ENCODE measurements at regions not wholly inside any gene's neighbourhood (a gene's known extent, or its start where the extent isn't known, plus 50 kb on each side); places are given as distances from the start of the nearest gene placed in this dataset.
"Not testable (repeated sequence)": the region's sequence is repeated elsewhere in the genome, so short reads cannot be mapped to it uniquely, and the experiment has no call there.

- DNase-seq (ENCODE audit: low spot score): no peak
Observed at GRCh38 chr13:112261924-112262323, 114.2 kb upstream of the SPACA7 start.

- no peak for DNase-seq (ENCODE audit: low spot score)
Observed at GRCh38 chr13:112263152-112263551, 113.0 kb upstream of the SPACA7 start.

- no peak for DNase-seq (ENCODE audit: low spot score)
Observed at GRCh38 chr13:112267660-112268059, 108.5 kb upstream of the SPACA7 start.

GRCh38 chr13:112270951-112271350 is 105.2 kb upstream of the SPACA7 start:
- DNase-seq (ENCODE audit: low spot score): no peak

- not testable (repeated sequence) for DNase-seq (ENCODE audit: low spot score)
Observed at GRCh38 chr13:112286733-112287132, 89.4 kb upstream of the SPACA7 start.

GRCh38 chr13:112320303-112320702 is 55.9 kb upstream of the SPACA7 start:
- DNase-seq (ENCODE audit: low spot score): no peak

- DNase-seq (ENCODE audit: low spot score): no peak
Observed at GRCh38 chr13:112322557-112322956, 53.6 kb upstream of the SPACA7 start.

- no peak for DNase-seq (ENCODE audit: low spot score)
Observed at GRCh38 chr13:112324116-112324515, 52.0 kb upstream of the SPACA7 start.

GRCh38 chr13:112325142-112325808 is 50.9 kb upstream of the SPACA7 start:
- no peak for DNase-seq (ENCODE audit: low spot score)

GRCh38 chr13:112325920-112326645 is 50.1 kb upstream of the SPACA7 start:
- DNase-seq (ENCODE audit: low spot score): no peak
